ENCODE measurements at regions not wholly inside any gene's neighbourhood (a gene's known extent, or its start where the extent isn't known, plus 50 kb on each side); places are given as distances from the start of the nearest gene placed in this dataset.

- no peak for TF ChIP-seq CTCF (conservative IDR thresholded peaks at IDR 0.05; ENCODE audit: control insufficient read depth, insufficient read depth, low read depth, low read length)
These were observed 363.8 kb upstream of the HNRNPA3 start for GRCh38 chr2:176848844-176849243.

DNA sequence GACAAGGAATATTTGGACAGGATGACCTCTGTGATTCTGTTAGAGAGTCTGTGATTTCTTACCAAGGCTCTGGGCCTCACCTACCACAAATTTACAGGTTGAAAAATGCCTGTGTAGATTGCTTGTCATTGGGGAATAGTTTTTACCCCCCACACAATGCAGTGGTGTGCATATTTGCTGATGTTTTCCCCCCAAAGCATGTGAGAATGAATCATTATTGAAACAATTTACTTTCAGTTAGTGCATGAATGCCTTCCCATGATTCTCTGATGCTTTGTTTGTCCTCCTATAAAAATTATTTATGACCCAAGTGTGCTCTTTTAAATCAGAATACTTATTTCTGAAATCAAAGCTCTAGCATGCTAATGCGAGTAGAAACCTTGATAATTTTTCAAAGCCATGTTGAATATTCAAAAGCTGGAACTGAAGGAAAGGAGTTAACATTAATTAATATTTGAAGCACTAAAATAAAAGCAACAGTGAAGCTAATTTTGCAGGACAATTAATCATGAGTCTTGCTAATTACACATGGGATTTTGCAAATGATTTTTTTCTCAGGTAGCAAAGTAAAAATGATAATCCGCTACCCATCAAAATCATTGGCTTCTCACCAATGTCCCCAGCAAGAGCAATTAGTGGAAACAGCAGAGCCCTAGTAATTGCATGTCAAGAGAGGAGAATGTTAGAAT lies 361.2 kb upstream of the HNRNPA3 start:
- DNase-seq (ENCODE audit: low read depth), result peak; percentile 4
- H3K4me3 ChIP-seq (ENCODE audit: control insufficient read depth, low read depth, low read length), result no peak overlapping the region
- TF ChIP-seq CTCF (conservative IDR thresholded peaks at IDR 0.05; ENCODE audit: control insufficient read depth, insufficient read depth, low read depth, low read length), result no peak

More at GRCh38 chr2:176848844-176849243, 363.8 kb upstream of the HNRNPA3 start:
- H3K4me3 ChIP-seq (ENCODE audit: control insufficient read depth, low read depth, low read length), result no peak overlapping the region
- no peak for DNase-seq (ENCODE audit: low read depth)

GRCh38 chr2:176851889-176852483 lies 360.6 kb upstream of the HNRNPA3 start:
- no peak for DNase-seq (ENCODE audit: low read depth)
- no peak overlapping the region for H3K4me3 ChIP-seq (ENCODE audit: control insufficient read depth, low read depth, low read length)
- no peak for TF ChIP-seq CTCF (conservative IDR thresholded peaks at IDR 0.05; ENCODE audit: control insufficient read depth, insufficient read depth, low read depth, low read length)

DNA sequence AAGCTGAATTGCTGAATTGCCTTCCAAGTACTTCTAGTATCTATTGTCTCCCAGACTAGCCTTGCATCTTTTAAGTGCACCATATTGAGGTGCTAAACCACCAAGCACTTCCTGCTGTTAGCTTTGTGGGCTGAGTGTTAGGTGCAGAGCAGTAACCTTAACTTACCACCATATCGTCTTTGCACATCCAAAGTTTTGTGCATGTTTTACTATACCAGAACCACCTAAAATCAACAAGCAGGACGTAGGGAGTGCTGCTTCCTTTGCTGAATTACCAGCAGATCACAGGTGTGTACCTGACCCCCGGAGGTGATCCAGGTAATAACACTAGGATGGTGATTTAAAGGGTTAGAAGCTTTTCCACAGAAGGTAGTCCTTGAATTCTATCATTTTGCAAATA lies 359.9 kb upstream of the HNRNPA3 start:
- H3K4me3 ChIP-seq (ENCODE audit: control insufficient read depth, low read depth, low read length), result no peak overlapping the region
- no peak for TF ChIP-seq CTCF (conservative IDR thresholded peaks at IDR 0.05; ENCODE audit: control insufficient read depth, insufficient read depth, low read depth, low read length)
- DNase-seq (ENCODE audit: low read depth), result no peak

GRCh38 chr2:176854062-176854461 lies 358.5 kb upstream of the HNRNPA3 start:
- no peak for DNase-seq (ENCODE audit: low read depth)
- no peak for TF ChIP-seq CTCF (conservative IDR thresholded peaks at IDR 0.05; ENCODE audit: control insufficient read depth, insufficient read depth, low read depth, low read length)
- no peak overlapping the region for H3K4me3 ChIP-seq (ENCODE audit: control insufficient read depth, low read depth, low read length)

- DNase-seq (ENCODE audit: low read depth), result no peak
- H3K4me3 ChIP-seq (ENCODE audit: control insufficient read depth, low read depth, low read length), result no peak overlapping the region
- no peak for TF ChIP-seq CTCF (conservative IDR thresholded peaks at IDR 0.05; ENCODE audit: control insufficient read depth, insufficient read depth, low read depth, low read length)
These were observed 357.7 kb upstream of the HNRNPA3 start for GRCh38 chr2:176854878-176855277.
